ENCODE measurements at regions not wholly inside any gene's neighbourhood (a gene's known extent, or its start where the extent isn't known, plus 50 kb on each side); places are given as distances from the start of the nearest gene placed in this dataset.

- TF ChIP-seq CTCF (IDR thresholded peaks at IDR 0.05) (no peak), POLR2A (IDR thresholded peaks at IDR 0.05) (no peak), POLR2AphosphoS5 (IDR thresholded peaks at IDR 0.05) (no peak)
Measured at GRCh38 chr2:204321027-204321800, 224.1 kb upstream of the PARD3B start.

Measured in prostate gland (tissue), 2 donors.